Eye (tissue), 1 donor: ENCODE measurements at regions not wholly inside any gene's neighbourhood (a gene's known extent, or its start where the extent isn't known, plus 50 kb on each side); places are given as distances from the start of the nearest gene placed in this dataset.
"Not testable (repeated sequence)": the region's sequence is repeated elsewhere in the genome, so short reads cannot be mapped to it uniquely, and the experiment has no call there.

ENCODE experiments used
- DNase-seq: peaks from one replicate; pipeline ENCODE4 v3.0.0-alpha.2; 2015

GRCh38 chr5:54883374-54884194 lies 101.8 kb downstream of the ESM1 start:
- peak; percentile 89 for DNase-seq

- DNase-seq, result no peak
Observed at GRCh38 chr5:54882841-54883240, 102.6 kb downstream of the ESM1 start.

GRCh38 chr5:54882101-54882500 lies 103.3 kb downstream of the ESM1 start:
- no peak for DNase-seq

- DNase-seq, result no peak
Observed at GRCh38 chr5:54881286-54882005, 103.9 kb downstream of the ESM1 start.

- DNase-seq, result no peak
Observed at GRCh38 chr5:54876976-54877375, 108.4 kb downstream of the ESM1 start.

GRCh38 chr5:54876556-54876955 lies 108.8 kb downstream of the ESM1 start:
- no peak for DNase-seq

GRCh38 chr5:54874337-54875021 lies 110.9 kb downstream of the ESM1 start:
- DNase-seq, result peak; percentile 70

GRCh38 chr5:54873691-54874090 lies 111.7 kb downstream of the ESM1 start:
- DNase-seq, result peak; percentile 43

GRCh38 chr5:54872810-54873209 lies 112.6 kb downstream of the ESM1 start:
- no peak for DNase-seq

GRCh38 chr5:54870271-54870670 lies 115.1 kb downstream of the ESM1 start:
- DNase-seq, result no peak

GRCh38 chr5:54869691-54870090 lies 115.7 kb downstream of the ESM1 start:
- DNase-seq, result no peak

- no peak for DNase-seq
Observed at GRCh38 chr5:54868511-54869483, 116.6 kb downstream of the ESM1 start.

GRCh38 chr5:54867310-54867944 lies 118.0 kb downstream of the ESM1 start:
- peak; percentile 85 for DNase-seq

GRCh38 chr5:54864911-54865515 lies 120.4 kb downstream of the ESM1 start:
- not testable (repeated sequence) for DNase-seq

GRCh38 chr5:54862036-54862435 lies 123.4 kb downstream of the ESM1 start:
- no peak for DNase-seq

GRCh38 chr5:54861212-54861894 lies 124.0 kb downstream of the ESM1 start:
- no peak for DNase-seq

- DNase-seq, result no peak
Observed at GRCh38 chr5:54860321-54860720, 125.1 kb downstream of the ESM1 start.

- DNase-seq, result no peak
Observed at GRCh38 chr5:54859316-54859715, 126.1 kb downstream of the ESM1 start.

- DNase-seq, result no peak
Observed at GRCh38 chr5:54854883-54855581, 130.4 kb downstream of the ESM1 start.

GRCh38 chr5:54852007-54852406 lies 133.4 kb downstream of the ESM1 start:
- DNase-seq, result no peak
